ENCODE measurements at regions not wholly inside any gene's neighbourhood (a gene's known extent, or its start where the extent isn't known, plus 50 kb on each side); places are given as distances from the start of the nearest gene placed in this dataset.

DNA sequence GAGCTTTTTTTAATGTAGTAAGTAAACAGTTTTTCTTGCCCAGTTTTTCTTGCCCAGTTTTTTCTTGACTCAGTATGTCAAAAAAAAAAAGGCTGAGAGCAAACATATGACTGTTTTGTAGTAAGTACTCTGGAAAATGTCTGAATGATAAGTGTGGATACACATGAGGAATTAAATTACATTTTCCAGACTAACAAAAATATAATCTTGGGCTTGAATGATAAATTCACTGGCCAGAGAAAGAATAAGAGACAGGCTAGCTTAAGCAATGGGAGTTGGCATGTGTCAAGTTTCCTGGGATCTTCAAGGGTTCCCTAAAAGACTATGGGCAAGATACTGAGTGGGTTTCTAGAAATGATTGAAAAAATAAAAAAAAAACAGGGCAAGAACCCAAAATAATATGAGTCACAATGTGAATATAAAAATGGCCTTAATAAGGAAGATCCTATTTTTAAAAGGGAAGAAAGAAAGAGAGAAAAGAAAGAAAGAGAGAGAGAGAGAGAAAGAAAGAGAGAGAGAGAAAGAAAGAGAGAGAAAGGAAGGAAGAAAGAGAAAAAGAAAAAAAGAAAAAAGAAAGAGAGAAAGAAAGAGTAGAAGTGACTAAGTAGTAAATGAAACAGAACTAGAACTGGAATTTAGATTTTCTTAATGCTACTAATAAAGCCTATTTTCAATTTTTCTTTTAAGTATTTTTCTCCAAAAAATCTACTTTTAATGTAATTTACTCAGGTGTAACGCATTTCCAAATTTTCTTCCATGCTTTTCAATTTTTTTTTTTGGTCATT is 60.2 kb downstream of the TFPI2 start:
- no peak for DNase-seq (ENCODE audit: low spot score)
- peak overlapping the region; percentile 3 for H3K27ac Mint-ChIP-seq (ENCODE audit: unreplicated experiment)
- no peaks in the 10 kb centered on the region for H3K9me3 Mint-ChIP-seq (ENCODE audit: low read depth)
- H3K27me3 Mint-ChIP-seq (ENCODE audit: low read depth), result peaks cover 5% of the 10 kb centered on the region
- TF ChIP-seq, protein P1, sequence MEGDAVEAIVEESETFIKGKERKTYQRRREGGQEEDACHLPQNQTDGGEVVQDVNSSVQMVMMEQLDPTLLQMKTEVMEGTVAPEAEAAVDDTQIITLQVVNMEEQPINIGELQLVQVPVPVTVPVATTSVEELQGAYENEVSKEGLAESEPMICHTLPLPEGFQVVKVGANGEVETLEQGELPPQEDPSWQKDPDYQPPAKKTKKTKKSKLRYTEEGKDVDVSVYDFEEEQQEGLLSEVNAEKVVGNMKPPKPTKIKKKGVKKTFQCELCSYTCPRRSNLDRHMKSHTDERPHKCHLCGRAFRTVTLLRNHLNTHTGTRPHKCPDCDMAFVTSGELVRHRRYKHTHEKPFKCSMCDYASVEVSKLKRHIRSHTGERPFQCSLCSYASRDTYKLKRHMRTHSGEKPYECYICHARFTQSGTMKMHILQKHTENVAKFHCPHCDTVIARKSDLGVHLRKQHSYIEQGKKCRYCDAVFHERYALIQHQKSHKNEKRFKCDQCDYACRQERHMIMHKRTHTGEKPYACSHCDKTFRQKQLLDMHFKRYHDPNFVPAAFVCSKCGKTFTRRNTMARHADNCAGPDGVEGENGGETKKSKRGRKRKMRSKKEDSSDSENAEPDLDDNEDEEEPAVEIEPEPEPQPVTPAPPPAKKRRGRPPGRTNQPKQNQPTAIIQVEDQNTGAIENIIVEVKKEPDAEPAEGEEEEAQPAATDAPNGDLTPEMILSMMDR (IDR thresholded peaks at IDR 0.05), result no peak
- no peaks in the 10 kb centered on the region for H3K36me3 Mint-ChIP-seq (ENCODE audit: low read depth)
- peaks cover 11% of the 10 kb centered on the region for H3K4me1 Mint-ChIP-seq (ENCODE audit: low read depth)
- no peak overlapping the region for H3K4me3 Mint-ChIP-seq (ENCODE audit: unreplicated experiment)

DNA sequence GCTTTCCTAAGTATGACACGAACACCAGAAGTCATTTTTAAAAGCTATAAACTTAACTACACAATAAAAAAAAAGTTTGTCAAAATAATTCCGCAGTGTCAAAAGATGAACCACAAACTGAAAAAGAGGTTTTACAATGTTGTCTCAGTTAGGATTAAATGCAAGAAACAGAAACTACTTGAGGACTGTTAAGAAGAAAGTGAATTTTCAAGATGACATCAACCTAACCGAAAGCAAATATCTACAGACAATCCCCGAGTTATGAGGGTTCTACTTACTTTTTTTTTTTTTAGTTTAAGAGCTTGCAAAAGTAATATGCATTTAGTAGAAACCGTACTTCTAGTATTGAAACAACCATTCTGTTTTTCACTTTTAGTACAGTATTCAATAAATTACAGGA is 62.3 kb downstream of the TFPI2 start:
- TF ChIP-seq, protein P1 (IDR thresholded peaks at IDR 0.05), result no peak
- no peak overlapping the region for H3K27ac Mint-ChIP-seq (ENCODE audit: unreplicated experiment)

GRCh38 chr7:93823621-93824020 is 66.9 kb downstream of the TFPI2 start:
- no peak overlapping the region for H3K27ac Mint-ChIP-seq (ENCODE audit: unreplicated experiment)
- no peaks in the 10 kb centered on the region for H3K36me3 Mint-ChIP-seq (ENCODE audit: low read depth)
- H3K27me3 Mint-ChIP-seq (ENCODE audit: low read depth), result peaks cover 10% of the 10 kb centered on the region
- no peak overlapping the region for H3K4me3 Mint-ChIP-seq (ENCODE audit: unreplicated experiment)
- H3K9me3 Mint-ChIP-seq (ENCODE audit: low read depth), result no peaks in the 10 kb centered on the region
- TF ChIP-seq, protein P1 (IDR thresholded peaks at IDR 0.05), result no peak
- peaks cover 2% of the 10 kb centered on the region for H3K4me1 Mint-ChIP-seq (ENCODE audit: low read depth)
- no peak for DNase-seq (ENCODE audit: low spot score)

More for the DNA sequence above, 62.3 kb downstream of the TFPI2 start:
- Mint-ChIP-seq H3K36me3 (ENCODE audit: low read depth) (no peaks in the 10 kb centered on the region), H3K9me3 (ENCODE audit: low read depth) (no peaks in the 10 kb centered on the region), H3K4me3 (ENCODE audit: unreplicated experiment) (no peak overlapping the region), H3K4me1 (ENCODE audit: low read depth) (peaks cover 9% of the 10 kb centered on the region), H3K27me3 (ENCODE audit: low read depth) (peaks cover 10% of the 10 kb centered on the region)
- DNase-seq (ENCODE audit: low spot score), result no peak

DNA sequence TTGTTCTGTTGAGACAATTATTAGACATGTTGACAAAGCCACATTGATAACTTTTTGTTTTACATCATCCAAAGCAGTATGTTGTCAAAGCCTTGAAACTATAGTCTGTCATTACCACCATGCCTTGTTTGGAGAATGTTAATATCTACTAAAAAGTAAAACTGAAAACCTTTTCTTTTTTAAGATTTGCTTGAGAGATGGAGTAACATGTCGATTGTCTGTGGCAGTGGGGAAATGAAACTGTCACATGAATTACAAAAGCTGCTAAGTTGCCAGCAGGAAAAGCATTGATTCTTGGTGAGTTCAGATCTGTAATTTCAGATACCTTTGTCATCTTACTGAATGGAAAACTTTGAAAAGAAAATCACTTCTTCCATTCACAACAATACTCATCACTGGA is 69.1 kb downstream of the TFPI2 start:
- no peak for DNase-seq (ENCODE audit: low spot score)
- H3K36me3 Mint-ChIP-seq (ENCODE audit: low read depth), result no peaks in the 10 kb centered on the region
- TF ChIP-seq, protein P1 (IDR thresholded peaks at IDR 0.05), result no peak

GRCh38 chr7:93819699-93820098 is 70.9 kb downstream of the TFPI2 start:
- Mint-ChIP-seq H3K4me3 (ENCODE audit: unreplicated experiment) (no peak overlapping the region), H3K36me3 (ENCODE audit: low read depth) (no peaks in the 10 kb centered on the region), H3K27ac (ENCODE audit: unreplicated experiment) (no peak overlapping the region), H3K4me1 (ENCODE audit: low read depth) (peaks cover 18% of the 10 kb centered on the region), H3K9me3 (ENCODE audit: low read depth) (no peaks in the 10 kb centered on the region), H3K27me3 (ENCODE audit: low read depth) (peaks cover 3% of the 10 kb centered on the region)
- TF ChIP-seq, protein P1 (IDR thresholded peaks at IDR 0.05), result no peak
- DNase-seq (ENCODE audit: low spot score), result no peak

More for the DNA sequence above, 69.1 kb downstream of the TFPI2 start:
- Mint-ChIP-seq H3K27me3 (ENCODE audit: low read depth) (peaks cover 5% of the 10 kb centered on the region), H3K4me3 (ENCODE audit: unreplicated experiment) (no peak overlapping the region), H3K9me3 (ENCODE audit: low read depth) (no peaks in the 10 kb centered on the region), H3K27ac (ENCODE audit: unreplicated experiment) (no peak overlapping the region), H3K4me1 (ENCODE audit: low read depth) (peaks cover 18% of the 10 kb centered on the region)

Measured in chondrocyte (in vitro differentiated cells).